ENCODE measurements at regions not wholly inside any gene's neighbourhood (a gene's known extent, or its start where the extent isn't known, plus 50 kb on each side); places are given as distances from the start of the nearest gene placed in this dataset.
"Not testable (repeated sequence)": the region's sequence is repeated elsewhere in the genome, so short reads cannot be mapped to it uniquely, and the experiment has no call there.

- no peak for DNase-seq
Observed at GRCh38 chr2:446963-447530, 159.2 kb upstream of the ALKAL2 start.

DNA sequence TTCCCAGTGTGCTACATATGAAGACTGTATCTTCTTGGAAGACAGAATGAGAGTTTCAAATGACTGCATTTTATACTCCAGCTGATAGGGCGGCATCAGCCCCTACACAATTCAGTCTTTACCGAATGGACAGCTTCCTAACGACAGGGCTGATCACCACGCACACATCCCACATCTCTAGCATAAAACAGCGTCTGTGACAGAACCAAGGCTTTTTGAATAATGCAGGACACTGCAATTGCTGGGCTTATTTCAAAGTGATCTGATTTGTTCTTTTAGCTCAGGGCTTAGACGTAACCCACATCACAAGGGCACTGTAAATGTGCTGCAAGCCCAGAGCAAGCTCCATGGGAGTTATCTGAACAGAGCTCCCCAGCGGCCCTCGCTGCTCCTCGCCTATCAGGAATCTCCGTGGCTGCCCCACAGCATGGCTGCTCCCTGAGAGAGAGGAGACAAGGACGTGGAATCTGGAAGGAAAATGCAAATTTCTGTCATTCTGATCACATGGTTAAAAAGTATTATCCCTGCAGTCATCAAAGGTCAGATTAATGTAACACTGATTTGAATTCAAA lies 158.5 kb upstream of the ALKAL2 start:
- no peak for DNase-seq

DNA sequence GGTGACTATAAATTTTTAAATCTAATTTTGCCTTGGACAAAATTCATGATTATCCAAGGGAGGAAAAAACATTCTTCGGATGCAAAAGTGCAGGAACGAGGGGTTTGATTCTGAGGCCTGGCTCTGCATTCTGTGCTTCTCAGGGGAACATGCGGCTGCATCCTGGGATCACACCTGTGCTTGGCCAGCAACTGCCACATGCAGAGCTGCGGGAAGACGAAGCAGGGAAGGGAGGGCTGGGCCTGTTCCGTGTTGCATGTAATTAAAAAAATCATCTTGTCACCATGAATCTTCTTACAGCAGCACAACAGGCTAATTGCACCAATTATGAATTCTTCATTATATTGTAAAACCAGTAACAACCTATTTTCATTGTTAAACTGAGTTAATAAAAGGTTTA lies 158.0 kb upstream of the ALKAL2 start:
- DNase-seq, result no peak

- no peak for DNase-seq
Observed at GRCh38 chr2:444937-445884, 157.3 kb upstream of the ALKAL2 start.

DNA sequence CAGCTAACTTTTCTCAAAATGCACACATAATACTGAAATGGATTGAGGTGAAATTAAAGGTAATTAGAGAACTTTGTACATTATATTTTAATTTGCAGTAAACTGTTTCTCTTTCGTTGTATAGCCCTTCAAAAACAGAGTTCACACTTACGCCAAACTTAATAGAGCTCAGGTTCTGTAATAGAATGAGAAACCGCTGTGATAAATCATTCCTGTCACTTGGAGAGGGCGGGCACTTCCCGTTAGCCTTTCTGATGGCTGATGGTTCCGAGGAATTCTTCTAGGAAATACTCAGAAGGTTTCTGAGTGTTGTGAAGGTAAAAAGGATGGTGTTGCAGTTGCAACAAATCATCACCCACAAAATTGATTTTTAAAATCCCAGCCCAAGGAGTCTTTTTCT lies 155.8 kb upstream of the ALKAL2 start:
- DNase-seq, result no peak

DNA sequence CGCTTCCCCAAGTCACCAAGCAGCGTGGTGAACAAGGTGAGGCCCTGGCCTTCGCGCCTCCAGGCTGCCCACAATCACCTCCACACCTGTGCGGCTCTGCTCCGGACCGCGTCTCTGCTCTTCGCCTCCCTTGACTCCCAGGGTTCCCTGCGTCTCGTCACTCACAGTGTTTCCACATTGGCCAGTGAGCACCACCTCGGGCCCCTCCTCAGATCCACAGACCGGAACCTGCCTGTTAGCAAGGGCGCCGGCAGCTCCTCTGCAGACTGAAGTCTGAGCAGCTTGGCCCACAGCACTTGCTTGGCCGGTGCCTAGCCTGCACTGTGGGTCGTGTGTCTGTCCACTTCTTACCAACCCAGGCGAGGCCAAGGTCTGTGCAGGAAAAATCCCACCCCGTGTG lies 155.3 kb upstream of the ALKAL2 start:
- DNase-seq, result no peak

DNA sequence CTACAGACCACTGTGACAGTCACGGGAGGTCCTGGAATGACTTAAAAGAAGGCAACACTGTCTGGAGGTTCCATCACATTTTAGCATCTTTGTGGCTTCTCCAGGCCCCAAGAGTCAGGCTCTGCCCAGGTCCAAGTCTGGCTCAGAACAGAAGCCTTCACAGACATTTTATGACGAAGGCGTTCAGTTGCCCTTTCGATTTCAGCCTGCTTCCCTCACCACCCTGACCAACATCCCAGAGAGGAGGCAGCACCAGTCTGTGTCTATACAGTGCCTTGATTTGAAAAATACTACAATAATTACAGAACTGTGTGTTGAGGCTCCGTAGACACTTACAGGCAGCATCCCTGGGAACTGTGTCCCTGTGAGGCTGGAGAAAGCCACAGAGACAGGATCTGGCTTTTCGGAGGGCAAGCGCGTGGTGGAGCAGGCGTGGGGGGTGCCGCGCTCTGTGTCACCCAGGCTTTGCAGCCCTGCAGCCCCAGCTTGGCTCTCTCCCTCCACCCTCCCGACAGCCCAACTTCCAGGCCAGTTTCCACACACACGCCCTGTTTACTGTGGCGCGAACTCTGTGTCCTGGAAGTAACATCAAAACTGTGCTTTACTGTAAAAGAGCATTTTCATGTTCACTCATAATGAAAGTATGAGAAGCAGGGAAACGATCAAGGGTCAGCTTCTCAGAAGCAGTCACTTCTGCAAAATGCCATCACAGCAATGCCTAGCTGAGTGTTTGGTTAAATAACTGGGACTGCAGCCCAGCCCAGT lies 153.5 kb upstream of the ALKAL2 start:
- DNase-seq, result no peak

GRCh38 chr2:440403-440740 lies 152.5 kb upstream of the ALKAL2 start:
- no peak for DNase-seq

DNA sequence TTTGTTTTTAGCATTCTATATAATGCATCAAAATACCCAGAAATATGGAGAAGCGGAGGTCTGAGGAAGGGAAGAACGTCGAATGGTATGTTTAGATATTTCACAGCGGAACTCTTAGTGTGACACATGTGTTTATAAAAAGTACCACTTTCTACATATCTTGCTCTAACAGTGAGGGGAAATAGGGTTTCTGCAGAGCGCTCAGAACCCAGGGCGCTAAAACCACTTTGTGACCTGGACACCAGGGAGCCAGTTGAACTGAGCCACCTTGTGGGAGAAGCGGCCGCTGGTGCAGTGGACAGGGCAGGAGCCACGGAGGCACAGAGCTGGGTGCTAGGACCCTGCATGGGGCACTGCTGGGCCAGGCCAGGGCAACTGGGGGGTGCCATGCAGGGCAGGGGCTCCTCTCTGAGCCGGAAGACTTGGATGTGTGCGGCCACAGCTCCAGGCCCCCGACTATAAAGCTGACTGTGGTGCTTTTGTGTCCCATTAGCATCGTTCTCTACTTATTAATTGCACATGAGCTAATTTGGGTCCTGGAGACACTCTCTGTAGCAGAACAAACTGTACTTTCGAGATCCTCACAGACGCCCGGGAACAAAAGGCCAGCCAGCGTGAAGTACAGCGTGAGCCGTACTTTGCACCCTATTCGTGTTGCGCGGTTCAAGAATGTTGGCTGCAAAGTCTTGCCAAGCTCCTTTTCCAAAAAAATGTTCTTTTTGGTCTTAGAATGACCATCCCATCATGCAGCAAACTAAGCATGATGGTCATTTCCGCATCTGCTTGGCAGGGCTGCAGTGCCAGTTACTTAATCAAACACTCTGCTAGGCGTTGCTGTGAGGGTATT lies 151.9 kb upstream of the ALKAL2 start:
- no peak for DNase-seq

DNA sequence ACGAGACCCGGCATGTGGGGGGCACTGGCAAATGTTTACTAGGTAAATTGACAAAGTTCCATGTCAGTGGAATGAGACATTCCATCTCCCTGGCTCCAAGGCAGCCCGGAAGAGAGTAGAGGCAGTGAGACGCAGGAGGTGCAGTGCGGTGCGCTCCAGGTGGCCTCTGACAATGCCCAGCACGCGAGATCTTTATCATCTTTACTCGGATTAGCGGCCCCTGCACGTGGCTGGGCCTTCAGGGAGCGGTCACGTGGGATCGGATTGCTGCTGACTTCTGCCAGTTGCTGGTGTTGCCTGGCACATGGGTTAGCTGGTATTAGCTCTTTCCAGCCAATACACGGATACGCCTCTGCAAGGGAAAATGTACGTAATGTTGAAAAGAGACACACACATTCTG lies 151.2 kb upstream of the ALKAL2 start:
- DNase-seq, result no peak

DNA sequence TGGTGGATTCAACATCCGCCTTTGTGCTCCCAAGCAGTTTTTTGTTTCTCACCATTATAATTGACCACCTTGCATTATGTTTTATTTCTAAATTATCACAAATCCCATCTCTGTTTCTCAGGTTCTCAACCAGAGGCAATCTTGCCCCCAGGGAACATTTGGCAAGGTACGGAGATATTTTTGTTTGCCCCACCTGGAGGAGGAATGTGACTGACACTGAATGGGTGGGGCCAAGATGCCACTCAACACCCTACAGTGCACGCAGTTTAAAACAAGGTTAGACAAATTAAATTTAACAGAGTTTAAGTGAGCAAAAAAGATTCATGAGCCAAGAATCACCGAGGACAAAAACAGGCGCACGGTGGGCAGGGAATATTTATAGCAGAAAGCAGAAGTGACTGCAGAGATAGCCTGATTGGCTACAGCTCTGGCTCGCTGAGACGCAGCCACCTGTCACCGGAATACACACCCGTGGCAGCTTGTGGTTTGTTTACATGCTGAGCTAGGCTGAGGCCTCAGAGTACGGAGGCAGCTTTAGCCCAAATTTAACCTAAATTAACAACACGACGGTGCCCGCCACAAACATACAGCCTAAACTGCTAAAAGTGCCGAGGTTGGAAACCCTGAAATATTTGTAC lies 150.0 kb upstream of the ALKAL2 start:
- no peak for DNase-seq

- DNase-seq, result no peak
Observed at GRCh38 chr2:437180-437579, 149.3 kb upstream of the ALKAL2 start.

- no peak for DNase-seq
Observed at GRCh38 chr2:436205-436604, 148.3 kb upstream of the ALKAL2 start.

DNA sequence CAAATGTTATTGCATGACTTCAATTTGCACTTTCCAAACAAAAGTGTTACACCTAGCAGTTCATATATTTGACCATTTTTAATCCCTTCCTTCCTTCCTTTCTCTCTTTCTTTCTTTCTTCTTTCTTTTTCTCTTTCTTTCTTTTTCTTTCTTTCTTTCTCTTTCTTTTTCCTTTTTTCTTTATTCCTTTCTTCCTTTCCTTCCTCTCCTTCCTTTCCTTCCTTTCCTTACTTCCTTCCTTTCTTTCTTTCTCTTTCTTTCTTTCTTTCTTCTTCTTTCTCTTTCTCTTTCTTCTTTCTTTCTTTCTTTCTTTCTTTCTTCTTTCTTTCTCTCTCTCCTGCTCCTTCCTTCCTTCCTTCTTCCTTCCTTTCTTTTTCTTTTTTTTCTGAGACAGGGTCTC lies 146.7 kb upstream of the ALKAL2 start:
- DNase-seq, result no peak

DNA sequence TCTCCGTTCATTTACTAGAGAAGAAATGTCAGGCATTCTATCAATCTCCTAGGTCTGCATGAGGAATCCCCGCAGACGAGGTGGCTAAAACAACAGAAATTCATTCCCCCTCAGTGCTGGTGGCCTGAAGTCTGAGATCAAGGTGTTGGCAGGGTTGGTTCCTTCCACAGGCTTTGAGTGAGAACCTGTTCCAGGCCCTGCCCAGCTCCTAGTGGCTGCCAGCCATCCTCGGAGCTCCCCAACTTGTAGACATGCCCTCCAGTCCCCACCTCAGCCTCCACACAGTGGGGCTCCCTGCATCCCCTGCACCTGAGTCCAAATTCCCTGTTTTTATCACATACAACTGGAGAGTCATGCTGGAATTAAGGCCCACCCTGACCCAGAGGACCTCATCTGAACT lies 145.3 kb upstream of the ALKAL2 start:
- DNase-seq, result no peak

DNA sequence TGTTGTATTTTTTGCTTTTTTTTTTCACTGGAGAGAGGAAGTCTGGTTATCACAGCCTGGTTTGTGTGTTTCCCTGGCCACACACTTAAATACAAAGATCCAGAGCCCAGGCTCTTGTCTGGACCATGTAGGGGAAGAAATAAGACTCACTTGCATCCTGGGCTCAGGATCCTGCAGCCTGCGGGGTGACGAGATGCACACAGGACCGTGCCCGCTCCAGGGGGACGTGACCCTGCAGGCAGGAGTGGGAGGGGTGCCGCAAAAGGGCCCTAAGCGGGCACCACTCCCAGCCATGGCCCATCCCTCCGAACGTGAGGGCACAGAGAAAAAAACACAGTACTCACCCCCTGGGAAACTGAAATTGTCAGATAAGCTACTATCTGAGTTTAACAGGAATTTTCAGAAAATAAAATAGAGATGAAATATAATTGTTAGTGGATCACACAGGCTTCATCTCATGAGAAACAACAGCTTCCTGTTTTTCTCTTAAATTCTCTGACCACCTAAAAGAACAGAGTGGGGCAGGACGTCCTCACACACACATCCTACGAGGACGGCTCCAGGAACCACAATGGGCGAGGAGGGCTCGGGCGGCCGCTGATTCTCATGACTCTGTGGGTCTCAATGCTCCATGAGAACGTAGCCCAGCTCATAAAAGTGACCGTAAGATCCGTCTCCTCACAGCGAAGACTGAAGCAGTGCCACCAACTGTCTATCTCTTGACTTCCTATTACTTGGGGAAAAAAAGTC lies 142.6 kb upstream of the ALKAL2 start:
- no peak for DNase-seq

DNA sequence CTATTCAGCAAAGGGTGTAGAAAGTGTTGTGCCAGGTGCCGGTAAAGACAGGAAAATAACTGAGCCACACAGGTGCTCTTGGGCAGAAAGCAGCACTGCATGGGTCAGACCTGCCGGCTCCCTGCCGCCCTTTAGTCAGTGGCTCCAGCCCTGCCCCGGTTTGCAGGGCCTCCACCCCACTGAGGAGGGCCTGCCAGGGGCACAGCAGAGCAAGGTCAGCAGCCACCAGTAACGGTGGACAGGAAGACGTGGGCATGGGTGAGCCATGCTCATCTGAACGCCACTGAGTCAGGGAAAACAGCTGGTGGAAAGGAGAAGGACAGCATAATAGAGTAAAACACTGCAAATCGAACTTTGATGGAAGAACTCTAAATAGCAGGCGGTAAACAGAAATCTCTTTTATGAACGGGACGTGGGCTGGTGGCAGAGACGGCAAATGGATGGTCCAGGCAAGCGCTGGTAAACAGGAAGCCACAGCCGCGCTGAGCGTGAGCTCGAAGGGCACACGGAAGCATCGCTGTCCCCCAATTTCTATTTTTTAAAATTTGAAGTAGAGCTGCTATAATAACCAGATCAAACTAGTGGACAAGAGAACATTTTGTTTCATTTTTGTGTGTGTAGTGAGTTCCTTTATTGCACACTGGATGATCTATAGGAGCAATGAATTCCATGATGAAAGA lies 141.8 kb upstream of the ALKAL2 start:
- no peak for DNase-seq

DNA sequence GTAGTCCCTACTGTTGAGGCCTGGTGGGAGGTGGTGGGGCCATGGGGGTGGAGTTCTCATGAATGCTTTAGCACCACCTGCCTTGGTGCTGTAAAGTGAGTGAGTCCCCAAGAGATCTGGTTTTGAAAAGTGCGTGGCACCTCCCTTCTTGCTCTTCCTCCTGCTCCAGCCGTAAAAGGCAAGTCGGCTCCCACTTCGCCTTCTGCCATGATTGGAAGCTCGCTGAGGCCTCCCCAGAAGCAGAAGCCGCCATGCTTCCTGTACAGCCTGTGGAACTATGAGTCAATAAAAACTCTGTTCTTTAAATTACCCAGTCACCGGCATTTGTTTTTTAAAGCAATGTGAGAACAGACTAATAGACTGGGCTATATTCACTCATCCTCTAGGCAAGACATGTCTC lies 141.3 kb upstream of the ALKAL2 start:
- DNase-seq, result no peak

- DNase-seq, result no peak
Observed at GRCh38 chr2:428591-428990, 140.7 kb upstream of the ALKAL2 start.

GRCh38 chr2:426696-427095 lies 138.8 kb upstream of the ALKAL2 start:
- DNase-seq, result not testable (repeated sequence)

GRCh38 chr2:425947-426346 lies 138.1 kb upstream of the ALKAL2 start:
- DNase-seq, result no peak

Data from fibroblast of skin of abdomen (primary cell).